GM19463 (cell line): ENCODE measurements at regions not wholly inside any gene's neighbourhood (a gene's known extent, or its start where the extent isn't known, plus 50 kb on each side); places are given as distances from the start of the nearest gene placed in this dataset.
"Not testable (repeated sequence)": the region's sequence is repeated elsewhere in the genome, so short reads cannot be mapped to it uniquely, and the experiment has no call there.

Source experiments
- ATAC-seq: cut with Tn5 transposase; IDR thresholded peaks from one replicate; pipeline ENCODE4 v1.9.1; 2021; ENCODE audit warnings: mild to moderate bottlenecking, moderate library complexity; ENCODE audit not compliant: unreplicated experiment

GRCh38 chr1:144516172-144516571, 54.7 kb upstream of the NBPF15 start:
- not testable (repeated sequence) for ATAC-seq

GRCh38 chr1:144516906-144517305, 55.4 kb upstream of the NBPF15 start:
- ATAC-seq, result not testable (repeated sequence)

GRCh38 chr1:144518439-144518838, 57.0 kb upstream of the NBPF15 start:
- not testable (repeated sequence) for ATAC-seq

GRCh38 chr1:144519528-144520189, 58.2 kb upstream of the NBPF15 start:
- ATAC-seq, result not testable (repeated sequence)

GRCh38 chr1:144523661-144524407, 62.4 kb upstream of the NBPF15 start:
- peak; percentile 84 for ATAC-seq

- ATAC-seq, result peak; percentile 51
These were observed 60.5 kb upstream of the PPIAL4F start for GRCh38 chr1:144532156-144532607.

GRCh38 chr1:144533480-144533879, 59.2 kb upstream of the PPIAL4F start:
- ATAC-seq, result not testable (repeated sequence)

GRCh38 chr1:144534286-144534685, 58.4 kb upstream of the PPIAL4F start:
- not testable (repeated sequence) for ATAC-seq

- ATAC-seq, result not testable (repeated sequence)
These were observed 56.0 kb upstream of the PPIAL4F start for GRCh38 chr1:144536677-144537076.

GRCh38 chr1:144537234-144537633, 55.5 kb upstream of the PPIAL4F start:
- ATAC-seq, result not testable (repeated sequence)

- ATAC-seq, result not testable (repeated sequence)
These were observed 54.0 kb upstream of the PPIAL4F start for GRCh38 chr1:144538736-144539135.

GRCh38 chr1:144539191-144539960, 53.3 kb upstream of the PPIAL4F start:
- ATAC-seq, result not testable (repeated sequence)
